ENCODE measurements at regions not wholly inside any gene's neighbourhood (a gene's known extent, or its start where the extent isn't known, plus 50 kb on each side); places are given as distances from the start of the nearest gene placed in this dataset.

DNA sequence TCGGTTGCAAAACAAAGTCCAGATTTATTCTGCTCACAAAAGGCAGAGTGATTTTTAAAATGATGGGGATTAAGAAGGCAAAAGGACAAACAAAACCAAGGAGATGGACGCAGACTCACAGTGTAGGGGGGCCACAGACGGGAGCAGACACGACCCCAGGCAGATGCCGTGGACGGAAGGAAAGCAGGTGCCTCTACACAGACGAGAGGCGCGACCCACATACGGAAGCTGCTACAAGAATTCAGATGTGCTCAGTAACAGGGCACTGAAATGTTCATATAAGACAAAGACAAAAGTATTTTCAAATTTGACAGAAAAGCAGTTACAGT is 148.9 kb downstream of the BRD1 start (continued):
- TF ChIP-seq, protein P1, sequence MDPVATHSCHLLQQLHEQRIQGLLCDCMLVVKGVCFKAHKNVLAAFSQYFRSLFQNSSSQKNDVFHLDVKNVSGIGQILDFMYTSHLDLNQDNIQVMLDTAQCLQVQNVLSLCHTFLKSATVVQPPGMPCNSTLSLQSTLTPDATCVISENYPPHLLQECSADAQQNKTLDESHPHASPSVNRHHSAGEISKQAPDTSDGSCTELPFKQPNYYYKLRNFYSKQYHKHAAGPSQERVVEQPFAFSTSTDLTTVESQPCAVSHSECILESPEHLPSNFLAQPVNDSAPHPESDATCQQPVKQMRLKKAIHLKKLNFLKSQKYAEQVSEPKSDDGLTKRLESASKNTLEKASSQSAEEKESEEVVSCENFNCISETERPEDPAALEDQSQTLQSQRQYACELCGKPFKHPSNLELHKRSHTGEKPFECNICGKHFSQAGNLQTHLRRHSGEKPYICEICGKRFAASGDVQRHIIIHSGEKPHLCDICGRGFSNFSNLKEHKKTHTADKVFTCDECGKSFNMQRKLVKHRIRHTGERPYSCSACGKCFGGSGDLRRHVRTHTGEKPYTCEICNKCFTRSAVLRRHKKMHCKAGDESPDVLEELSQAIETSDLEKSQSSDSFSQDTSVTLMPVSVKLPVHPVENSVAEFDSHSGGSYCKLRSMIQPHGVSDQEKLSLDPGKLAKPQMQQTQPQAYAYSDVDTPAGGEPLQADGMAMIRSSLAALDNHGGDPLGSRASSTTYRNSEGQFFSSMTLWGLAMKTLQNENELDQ (tag by site-specific recombination; IDR thresholded peaks at IDR 0.05; ENCODE audit: low read depth): no peak
- TF ChIP-seq, protein P2, sequence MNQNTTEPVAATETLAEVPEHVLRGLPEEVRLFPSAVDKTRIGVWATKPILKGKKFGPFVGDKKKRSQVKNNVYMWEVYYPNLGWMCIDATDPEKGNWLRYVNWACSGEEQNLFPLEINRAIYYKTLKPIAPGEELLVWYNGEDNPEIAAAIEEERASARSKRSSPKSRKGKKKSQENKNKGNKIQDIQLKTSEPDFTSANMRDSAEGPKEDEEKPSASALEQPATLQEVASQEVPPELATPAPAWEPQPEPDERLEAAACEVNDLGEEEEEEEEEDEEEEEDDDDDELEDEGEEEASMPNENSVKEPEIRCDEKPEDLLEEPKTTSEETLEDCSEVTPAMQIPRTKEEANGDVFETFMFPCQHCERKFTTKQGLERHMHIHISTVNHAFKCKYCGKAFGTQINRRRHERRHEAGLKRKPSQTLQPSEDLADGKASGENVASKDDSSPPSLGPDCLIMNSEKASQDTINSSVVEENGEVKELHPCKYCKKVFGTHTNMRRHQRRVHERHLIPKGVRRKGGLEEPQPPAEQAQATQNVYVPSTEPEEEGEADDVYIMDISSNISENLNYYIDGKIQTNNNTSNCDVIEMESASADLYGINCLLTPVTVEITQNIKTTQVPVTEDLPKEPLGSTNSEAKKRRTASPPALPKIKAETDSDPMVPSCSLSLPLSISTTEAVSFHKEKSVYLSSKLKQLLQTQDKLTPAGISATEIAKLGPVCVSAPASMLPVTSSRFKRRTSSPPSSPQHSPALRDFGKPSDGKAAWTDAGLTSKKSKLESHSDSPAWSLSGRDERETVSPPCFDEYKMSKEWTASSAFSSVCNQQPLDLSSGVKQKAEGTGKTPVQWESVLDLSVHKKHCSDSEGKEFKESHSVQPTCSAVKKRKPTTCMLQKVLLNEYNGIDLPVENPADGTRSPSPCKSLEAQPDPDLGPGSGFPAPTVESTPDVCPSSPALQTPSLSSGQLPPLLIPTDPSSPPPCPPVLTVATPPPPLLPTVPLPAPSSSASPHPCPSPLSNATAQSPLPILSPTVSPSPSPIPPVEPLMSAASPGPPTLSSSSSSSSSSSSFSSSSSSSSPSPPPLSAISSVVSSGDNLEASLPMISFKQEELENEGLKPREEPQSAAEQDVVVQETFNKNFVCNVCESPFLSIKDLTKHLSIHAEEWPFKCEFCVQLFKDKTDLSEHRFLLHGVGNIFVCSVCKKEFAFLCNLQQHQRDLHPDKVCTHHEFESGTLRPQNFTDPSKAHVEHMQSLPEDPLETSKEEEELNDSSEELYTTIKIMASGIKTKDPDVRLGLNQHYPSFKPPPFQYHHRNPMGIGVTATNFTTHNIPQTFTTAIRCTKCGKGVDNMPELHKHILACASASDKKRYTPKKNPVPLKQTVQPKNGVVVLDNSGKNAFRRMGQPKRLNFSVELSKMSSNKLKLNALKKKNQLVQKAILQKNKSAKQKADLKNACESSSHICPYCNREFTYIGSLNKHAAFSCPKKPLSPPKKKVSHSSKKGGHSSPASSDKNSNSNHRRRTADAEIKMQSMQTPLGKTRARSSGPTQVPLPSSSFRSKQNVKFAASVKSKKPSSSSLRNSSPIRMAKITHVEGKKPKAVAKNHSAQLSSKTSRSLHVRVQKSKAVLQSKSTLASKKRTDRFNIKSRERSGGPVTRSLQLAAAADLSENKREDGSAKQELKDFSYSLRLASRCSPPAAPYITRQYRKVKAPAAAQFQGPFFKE (tag by site-specific recombination; IDR thresholded peaks at IDR 0.05; ENCODE audit: borderline replicate concordance): no peak
- TF ChIP-seq, protein P3, sequence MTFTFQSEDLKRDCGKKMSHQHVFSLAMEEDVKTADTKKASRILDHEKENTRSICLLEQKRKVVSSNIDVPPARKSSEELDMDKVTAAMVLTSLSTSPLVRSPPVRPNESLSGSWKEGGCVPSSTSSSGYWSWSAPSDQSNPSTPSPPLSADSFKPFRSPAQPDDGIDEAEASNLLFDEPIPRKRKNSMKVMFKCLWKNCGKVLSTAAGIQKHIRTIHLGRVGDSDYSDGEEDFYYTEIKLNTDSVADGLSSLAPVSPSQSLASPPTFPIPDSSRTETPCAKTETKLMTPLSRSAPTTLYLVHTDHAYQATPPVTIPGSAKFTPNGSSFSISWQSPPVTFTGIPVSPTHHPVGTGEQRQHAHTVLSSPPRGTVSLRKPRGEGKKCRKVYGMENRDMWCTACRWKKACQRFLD (tag by site-specific recombination; IDR thresholded peaks at IDR 0.05): no peak
- TF ChIP-seq ZSCAN16 (tag by site-specific recombination; IDR thresholded peaks at IDR 0.05) (no peak), ZNF558 (tag by site-specific recombination; IDR thresholded peaks at IDR 0.05) (no peak), ZBTB20 (tag by site-specific recombination; IDR thresholded peaks at IDR 0.05) (no peak), ZNF2 (tag by site-specific recombination; IDR thresholded peaks at IDR 0.05) (no peak), ZNF16 (tag by site-specific recombination; IDR thresholded peaks at IDR 0.05; ENCODE audit: low read depth) (no peak)

DNA sequence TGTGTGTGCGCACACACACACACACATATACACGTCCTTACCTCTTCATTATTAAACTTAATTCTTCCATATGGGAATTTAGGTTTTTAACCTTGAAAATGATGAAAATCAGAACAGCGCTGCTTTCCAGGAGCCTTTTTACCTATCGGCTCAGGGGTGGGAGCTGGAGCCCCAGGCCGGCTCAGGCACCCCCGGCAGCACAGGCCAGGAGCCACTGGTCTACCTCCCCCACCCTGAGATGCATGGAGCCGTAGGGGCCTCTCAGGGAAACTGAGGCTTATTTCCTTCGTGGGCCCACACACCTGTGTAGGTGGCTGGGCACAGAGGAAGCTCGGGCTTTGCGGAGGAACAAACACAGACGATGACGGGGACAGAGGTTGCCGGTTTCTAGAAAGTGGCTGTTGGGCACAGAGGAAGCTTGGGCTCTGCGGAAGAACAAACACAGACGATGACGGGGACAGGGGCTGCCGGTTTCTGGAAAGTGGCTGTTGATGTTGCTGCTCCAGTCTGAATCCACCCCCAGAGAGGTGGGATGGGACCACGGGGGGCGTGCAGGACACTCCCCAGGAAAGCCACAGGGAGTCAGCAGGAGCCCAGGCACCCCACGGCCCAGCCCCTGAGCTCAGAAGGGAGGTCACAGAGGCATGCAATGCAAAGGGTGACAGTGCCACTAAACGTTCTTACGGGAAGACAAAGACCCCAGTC is 149.4 kb downstream of the BRD1 start:
- CTCF ChIA-PET: no interaction called here
- POLR2A ChIA-PET: no interaction called here
- Histone ChIP-seq H3K4me1 (ENCODE audit: control insufficient read depth, insufficient read depth, low read length) (no peaks in the 10 kb centered on the region), H3K36me3 (ENCODE audit: control insufficient read depth in 2 of 2, insufficient read depth in 1 of 2, low read length in 2 of 2) (no peaks in the 10 kb centered on the region), H3K9me3 (ENCODE audit: control insufficient read depth, insufficient read depth, low read depth, low read length) (no peaks in the 10 kb centered on the region), H3K27ac (ENCODE audit: extremely low read depth, low read depth, low read length) (no peak overlapping the region), H3K4me3 (ENCODE audit: low read depth, low read length) (no peak overlapping the region)
- no peak for TF ChIP-seq ZNF366 (tag by site-specific recombination; conservative IDR thresholded peaks at IDR 0.05)
- TF ChIP-seq ZNF155 (tag by site-specific recombination; IDR thresholded peaks at IDR 0.05): no peak
- no peak for TF ChIP-seq ZNF747 (tag by site-specific recombination; IDR thresholded peaks at IDR 0.05)
- TF ChIP-seq ZNF169 (tag by site-specific recombination; IDR thresholded peaks at IDR 0.05): no peak
- TF ChIP-seq, protein P4, sequence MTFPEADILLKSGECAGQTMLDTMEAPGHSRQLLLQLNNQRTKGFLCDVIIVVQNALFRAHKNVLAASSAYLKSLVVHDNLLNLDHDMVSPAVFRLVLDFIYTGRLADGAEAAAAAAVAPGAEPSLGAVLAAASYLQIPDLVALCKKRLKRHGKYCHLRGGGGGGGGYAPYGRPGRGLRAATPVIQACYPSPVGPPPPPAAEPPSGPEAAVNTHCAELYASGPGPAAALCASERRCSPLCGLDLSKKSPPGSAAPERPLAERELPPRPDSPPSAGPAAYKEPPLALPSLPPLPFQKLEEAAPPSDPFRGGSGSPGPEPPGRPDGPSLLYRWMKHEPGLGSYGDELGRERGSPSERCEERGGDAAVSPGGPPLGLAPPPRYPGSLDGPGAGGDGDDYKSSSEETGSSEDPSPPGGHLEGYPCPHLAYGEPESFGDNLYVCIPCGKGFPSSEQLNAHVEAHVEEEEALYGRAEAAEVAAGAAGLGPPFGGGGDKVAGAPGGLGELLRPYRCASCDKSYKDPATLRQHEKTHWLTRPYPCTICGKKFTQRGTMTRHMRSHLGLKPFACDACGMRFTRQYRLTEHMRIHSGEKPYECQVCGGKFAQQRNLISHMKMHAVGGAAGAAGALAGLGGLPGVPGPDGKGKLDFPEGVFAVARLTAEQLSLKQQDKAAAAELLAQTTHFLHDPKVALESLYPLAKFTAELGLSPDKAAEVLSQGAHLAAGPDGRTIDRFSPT (tag by site-specific recombination; IDR thresholded peaks at IDR 0.05): no peak
- peak; percentile 46; the same call in 1 of the 2 replicates for TF ChIP-seq ZNF341 (tag by site-specific recombination; IDR thresholded peaks at IDR 0.05; ENCODE audit: low read depth)
- TF ChIP-seq ZIC2 (tag by site-specific recombination; IDR thresholded peaks at IDR 0.05): 0 out of 2 replicates have a peak, but pooled peaks have one; percentile 38
